ENCODE measurements at regions not wholly inside any gene's neighbourhood (a gene's known extent, or its start where the extent isn't known, plus 50 kb on each side); places are given as distances from the start of the nearest gene placed in this dataset.

- TF ChIP-seq CTCF (IDR thresholded peaks at IDR 0.05): no peak
- TF ChIP-seq EZH2 (IDR thresholded peaks at IDR 0.05; ENCODE audit: borderline replicate concordance, insufficient read depth, low read depth, low read length, poor library complexity, severe bottlenecking): no peak
These were observed 106.9 kb downstream of the TFAP2B start for GRCh38 chr6:50925548-50925947.

Data from B cell (primary cell).